GM23248 (cell line): ENCODE measurements at regions not wholly inside any gene's neighbourhood (a gene's known extent, or its start where the extent isn't known, plus 50 kb on each side); places are given as distances from the start of the nearest gene placed in this dataset.
A peak's percentile ranks its signal among the peaks of the same experiment; 100 is the strongest.

Experiments
- DNase-seq: peaks from one replicate; pipeline ENCODE4 v3.0.0-alpha.2; 2015
- H2AFZ ChIP-seq: fragments of 200-600 bp; sonication (generic); 2 replicates; pipeline ENCODE4 v1.6.1; 2016; ENCODE audit warnings: antibody characterized with exemption
- H3F3A ChIP-seq: fragments of 200-600 bp; sonication (generic); 2 replicates; pipeline ENCODE4 v1.6.1; 2016; ENCODE audit warnings: mild to moderate bottlenecking, antibody characterized with exemption, mixed run types; ENCODE audit not compliant: insufficient read depth
- H3K27ac ChIP-seq: fragments of 200-600 bp; sonication (generic); 2 replicates; pipeline ENCODE4 v1.5.1; 2016; ENCODE audit warnings: mild to moderate bottlenecking
- H3K27me3 ChIP-seq: fragments of 200-600 bp; sonication (generic); replicated peaks from 2 replicates; pipeline ENCODE4 v1.6.1; 2016; ENCODE audit warnings: mild to moderate bottlenecking; ENCODE audit not compliant: insufficient read depth
- H3K36me3 ChIP-seq: fragments of 200-600 bp; sonication (generic); 2 replicates; pipeline ENCODE4 v1.6.1; 2016; ENCODE audit warnings: low read depth, mild to moderate bottlenecking
- H3K4me1 ChIP-seq: fragments of 200-600 bp; sonication (generic); 2 replicates; pipeline ENCODE4 v1.6.1; 2016; ENCODE audit warnings: mild to moderate bottlenecking; ENCODE audit not compliant: insufficient read depth
- H3K4me2 ChIP-seq: fragments of 200-600 bp; sonication (generic); one replicate; pipeline ENCODE4 v1.6.1; 2016; ENCODE audit warnings: mild to moderate bottlenecking; ENCODE audit not compliant: unreplicated experiment
- H3K4me3 ChIP-seq: fragments of 200-600 bp; sonication (generic); 2 replicates; pipeline ENCODE4 v1.5.1; 2016; ENCODE audit warnings: mild to moderate bottlenecking
- H3K79me2 ChIP-seq: fragments of 200-600 bp; sonication (generic); 2 replicates; pipeline ENCODE4 v1.6.1; 2016; ENCODE audit warnings: mild to moderate bottlenecking; ENCODE audit not compliant: insufficient read depth
- H3K9ac ChIP-seq: fragments of 200-600 bp; sonication (generic); 2 replicates; pipeline ENCODE4 v1.6.1; 2016; ENCODE audit warnings: mild to moderate bottlenecking
- H3K9me2 ChIP-seq: fragments of 200-600 bp; sonication (generic); 2 replicates; pipeline ENCODE4 v1.6.1; 2016; ENCODE audit warnings: mixed run types, mild to moderate bottlenecking, moderate library complexity; ENCODE audit not compliant: insufficient read depth
- H3K9me3 ChIP-seq: fragments of 200-600 bp; sonication (generic); one replicate; pipeline ENCODE4 v1.6.1; 2017; ENCODE audit warnings: low read depth
- H4K20me1 ChIP-seq: fragments of 200-600 bp; sonication (generic); 2 replicates; pipeline ENCODE4 v1.6.0; 2016; ENCODE audit not compliant: insufficient read depth
- EZH2 ChIP-seq: fragments of 200-600 bp; sonication (generic); IDR thresholded peaks from 2 replicates; pipeline ENCODE4 v1.6.1; 2018; ENCODE audit warnings: antibody characterized with exemption, mild to moderate bottlenecking; ENCODE audit not compliant: insufficient read depth, poor library complexity, severe bottlenecking
- EZH2phosphoT487 ChIP-seq: fragments of 200-600 bp; sonication (generic); IDR thresholded peaks from 2 replicates; pipeline ENCODE4 v1.6.1; 2018; ENCODE audit warnings: antibody characterized with exemption, moderate library complexity, mild to moderate bottlenecking, low read depth; ENCODE audit not compliant: insufficient read depth
- WGBS, 2 experiments: methylation state at CpG; one replicate each; pipeline ENCODE4 v1.1.6; 2015 to 2017; ENCODE audit warnings: low lambda C conversion rate in 2 of 2, low coverage in 1 of 2; ENCODE audit errors: missing lambda C conversion rate in 2 of 2; 5-methylcytosine and 5-hydroxymethylcytosine counted together
- in situ Hi-C: fragments of 300-500 bp; cut with MboI; formaldehyde crosslinking; loops from 2 replicates; pipeline ENCODE4 v1.15.0; 2020

GRCh38 chr13:107258599-107259187 is 690.8 kb upstream of the ARGLU1 start:
- H3K9me2 ChIP-seq, result no peaks in the 10 kb centered on the region
- no peak overlapping the region for H3K4me2 ChIP-seq
- in situ Hi-C loops, result no loop called here
- no peaks in the 10 kb centered on the region for H4K20me1 ChIP-seq
- peak; percentile 32 for DNase-seq
- WGBS, 2 experiments, result 72% methylated on average over 7 of the region's 7 CpGs
- no peak overlapping the region for H3K27ac ChIP-seq
- H3K4me3 ChIP-seq, result no peak overlapping the region
- H3F3A ChIP-seq, result no peaks in the 10 kb centered on the region
- no peaks in the 10 kb centered on the region for H3K79me2 ChIP-seq
- H3K9ac ChIP-seq, result no peak overlapping the region
- H3K9me3 ChIP-seq, result no peaks in the 10 kb centered on the region
- TF ChIP-seq EZH2 (no peak), EZH2phosphoT487 (no peak)
- H3K27me3 ChIP-seq, result no peaks in the 10 kb centered on the region
- no peaks in the 10 kb centered on the region for H3K36me3 ChIP-seq
- 0 out of 2 replicates have a peak, but pooled peaks cover 3% of the 10 kb centered on the region for H3K4me1 ChIP-seq
- no peak overlapping the region for H2AFZ ChIP-seq

GRCh38 chr13:107254392-107254791 is 686.5 kb upstream of the ARGLU1 start:
- no peak overlapping the region for H3K4me3 ChIP-seq
- peaks cover 3% of the 10 kb centered on the region; the same call in 1 of the 2 replicates for H3K4me1 ChIP-seq
- 87 to 89% methylated on average over 4 of the region's 4 CpGs for WGBS, 2 experiments
- H3F3A ChIP-seq, result no peaks in the 10 kb centered on the region
- H3K27ac ChIP-seq, result no peak overlapping the region
- H2AFZ ChIP-seq, result no peak overlapping the region
- H3K9me2 ChIP-seq, result no peaks in the 10 kb centered on the region
- no peaks in the 10 kb centered on the region for H3K36me3 ChIP-seq
- TF ChIP-seq EZH2phosphoT487 (no peak), EZH2 (no peak)
- no peaks in the 10 kb centered on the region for H3K9me3 ChIP-seq
- in situ Hi-C loops, result no loop called here
- no peak overlapping the region for H3K4me2 ChIP-seq
- H3K27me3 ChIP-seq, result no peaks in the 10 kb centered on the region
- H3K79me2 ChIP-seq, result no peaks in the 10 kb centered on the region
- no peak for DNase-seq
- H4K20me1 ChIP-seq, result no peaks in the 10 kb centered on the region
- H3K9ac ChIP-seq, result no peak overlapping the region

- Histone ChIP-seq H2AFZ (no peak overlapping the region), H3K4me3 (no peak overlapping the region)
Measured at GRCh38 chr13:107252428-107252827, 684.5 kb upstream of the ARGLU1 start.

DNA sequence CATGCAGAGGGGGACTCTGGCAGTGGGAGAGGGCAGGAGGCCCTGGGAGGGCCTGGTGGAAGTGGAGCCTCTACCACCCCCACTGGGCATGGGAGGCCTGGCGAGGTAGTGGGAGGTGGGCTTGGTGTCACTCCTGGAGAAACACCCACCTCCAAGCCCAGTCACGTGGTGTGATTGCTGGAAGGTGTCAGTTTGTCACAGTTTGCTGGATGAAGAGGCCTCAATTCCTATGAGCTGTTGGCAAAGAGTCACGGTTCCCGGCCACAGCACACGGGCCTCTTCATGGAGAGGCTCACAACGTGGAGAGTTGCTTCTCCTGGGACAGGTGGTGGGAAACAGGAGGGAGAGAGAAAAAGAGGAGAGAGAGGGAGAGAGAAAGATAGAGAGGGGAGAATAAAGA is 684.1 kb upstream of the ARGLU1 start:
- H3K27me3 ChIP-seq, result no peaks in the 10 kb centered on the region
- DNase-seq, result no peak
- H3K79me2 ChIP-seq, result no peaks in the 10 kb centered on the region
- H3K27ac ChIP-seq, result no peak overlapping the region
- H3K9me2 ChIP-seq, result no peaks in the 10 kb centered on the region
- H3K9ac ChIP-seq, result no peak overlapping the region
- no peak for TF ChIP-seq EZH2
- TF ChIP-seq EZH2phosphoT487, result no peak
- H3K9me3 ChIP-seq, result no peaks in the 10 kb centered on the region
- 54 to 65% methylated on average over 6 of the region's 6 CpGs for WGBS, 2 experiments
- H2AFZ ChIP-seq, result no peak overlapping the region
- H3K4me1 ChIP-seq, result no peaks in the 10 kb centered on the region; the same call in 1 of the 2 replicates
- H3K4me3 ChIP-seq, result no peak overlapping the region
- no peaks in the 10 kb centered on the region for H3K36me3 ChIP-seq
- no peaks in the 10 kb centered on the region for H4K20me1 ChIP-seq
- in situ Hi-C loops, result no loop called here
- no peaks in the 10 kb centered on the region for H3F3A ChIP-seq
- no peak overlapping the region for H3K4me2 ChIP-seq

More at GRCh38 chr13:107252428-107252827, 684.5 kb upstream of the ARGLU1 start:
- no peak for DNase-seq
- H3K79me2 ChIP-seq, result no peaks in the 10 kb centered on the region
- in situ Hi-C loops, result no loop called here
- H3K4me1 ChIP-seq, result no peaks in the 10 kb centered on the region; the same call in 1 of the 2 replicates
- H3K36me3 ChIP-seq, result no peaks in the 10 kb centered on the region
- no peaks in the 10 kb centered on the region for H3K9me2 ChIP-seq
- no peak overlapping the region for H3K4me2 ChIP-seq
- no peaks in the 10 kb centered on the region for H3F3A ChIP-seq
- TF ChIP-seq EZH2 (no peak), EZH2phosphoT487 (no peak)
- WGBS, 2 experiments, result 33 to 40% methylated on average over 2 of the region's 2 CpGs
- no peaks in the 10 kb centered on the region for H4K20me1 ChIP-seq
- H3K9ac ChIP-seq, result no peak overlapping the region
- H3K27ac ChIP-seq, result no peak overlapping the region
- no peaks in the 10 kb centered on the region for H3K27me3 ChIP-seq
- H3K9me3 ChIP-seq, result no peaks in the 10 kb centered on the region

DNA sequence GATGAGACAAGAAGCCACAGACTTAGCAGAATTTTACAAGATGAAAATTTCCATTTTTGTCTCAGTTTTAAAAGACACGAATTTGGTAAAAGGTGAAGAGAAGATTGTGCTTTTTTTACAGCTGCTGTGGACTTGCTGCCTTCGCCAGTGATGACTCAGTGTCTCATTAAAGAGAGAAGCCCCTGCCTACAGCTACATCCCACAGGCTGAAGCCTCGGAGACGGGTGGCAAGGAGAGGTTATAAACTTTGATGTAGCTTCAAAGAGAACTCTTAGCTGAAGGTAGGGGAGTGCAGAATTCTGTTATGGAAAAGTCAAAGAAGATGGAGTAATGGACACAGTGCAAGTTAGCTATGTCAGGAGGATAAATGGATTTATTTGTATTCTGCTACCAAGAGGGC is 683.4 kb upstream of the ARGLU1 start:
- TF ChIP-seq EZH2 (no peak), EZH2phosphoT487 (no peak)
- Histone ChIP-seq H3K27ac (no peak overlapping the region), H3K4me2 (no peak overlapping the region), H3K4me3 (no peak overlapping the region), H3K9me3 (no peaks in the 10 kb centered on the region), H4K20me1 (no peaks in the 10 kb centered on the region), H3K36me3 (no peaks in the 10 kb centered on the region), H2AFZ (no peak overlapping the region), H3K27me3 (no peaks in the 10 kb centered on the region), H3K4me1 (no peaks in the 10 kb centered on the region; the same call in 1 of the 2 replicates), H3K79me2 (no peaks in the 10 kb centered on the region), H3K9ac (no peak overlapping the region), H3F3A (no peaks in the 10 kb centered on the region), H3K9me2 (no peaks in the 10 kb centered on the region)
- DNase-seq, result no peak
- WGBS, 2 experiments, result 75 to 81% methylated on average over 4 of the region's 4 CpGs
- in situ Hi-C loops, result no loop called here
